ENCODE measurements at regions not wholly inside any gene's neighbourhood (a gene's known extent, or its start where the extent isn't known, plus 50 kb on each side); places are given as distances from the start of the nearest gene placed in this dataset.

- no TSS peak for BruUV-seq (replicated peaks)
- Histone ChIP-seq H3K36me3 (ENCODE audit: control insufficient read depth, insufficient read depth, low read length) (no peaks in the 10 kb centered on the region), H4K8ac (ENCODE audit: low read depth in 2 of 2, low read length in 2 of 2) (no peak overlapping the region), H3K9me3 (ENCODE audit: control insufficient read depth, insufficient read depth, low read length) (no peaks in the 10 kb centered on the region), H3K4ac (ENCODE audit: low read depth, low read length) (no peak overlapping the region), H4K20me1 (ENCODE audit: insufficient read depth, low read length) (no peaks in the 10 kb centered on the region), H3K79me1 (ENCODE audit: low read depth in 1 of 2, low read length in 2 of 2) (no peaks in the 10 kb centered on the region), H2BK120ac (ENCODE audit: low read depth, low read length) (no peak overlapping the region), H2BK5ac (ENCODE audit: low read depth, low read length, poor library complexity, severe bottlenecking) (no peak overlapping the region), H4K5ac (ENCODE audit: low read depth, low read length) (no peak overlapping the region), H2AK5ac (ENCODE audit: low read depth, low read length) (no peak overlapping the region), H3K27me3 (ENCODE audit: control insufficient read depth, insufficient read depth, low read length) (no peaks in the 10 kb centered on the region), H3K9ac (ENCODE audit: low read depth, low read length) (no peak overlapping the region), H3K4me3 (ENCODE audit: insufficient read depth, low read depth, low read length) (no peak overlapping the region), H3K23ac (ENCODE audit: low read depth, low read length) (no peak overlapping the region), H3K14ac (replicated peaks; ENCODE audit: low read depth, low read length) (no peak overlapping the region), H3K4me2 (ENCODE audit: low read depth, low read length) (no peak overlapping the region), H3K9me1 (ENCODE audit: insufficient read depth, low read length) (peaks cover 9% of the 10 kb centered on the region; the same call in 1 of the 2 replicates), H2AK9ac (replicated peaks; ENCODE audit: low read depth, low read length, poor library complexity) (no peak overlapping the region), H3K18ac (ENCODE audit: low read depth, low read length) (no peak overlapping the region), H4K91ac (ENCODE audit: insufficient read depth, low read depth, low read length) (no peak overlapping the region), H2BK15ac (ENCODE audit: low read depth, low read length) (no peak overlapping the region), H3K56ac (ENCODE audit: extremely low read depth, insufficient read depth, low read length) (no peak overlapping the region), H3K4me1 (ENCODE audit: control insufficient read depth, insufficient read depth, low read length) (peaks cover 4% of the 10 kb centered on the region), H2BK20ac (ENCODE audit: low read depth, low read length) (no peak overlapping the region), H3K27ac (ENCODE audit: insufficient read depth, low read length) (no peak overlapping the region), H2AFZ (replicated peaks; ENCODE audit: low read length, poor library complexity) (no peak overlapping the region)
- dilution Hi-C loops (cut with HindIII; ENCODE audit: low sequenced_read_pairs, unreplicated experiment) (no loop called here), intact Hi-C loops (cut with micrococcal nuclease) (loop anchor here (10.0 kb wide), 1 partner anchor 174 kb away; the partner anchor contains the start of gene SALL1), in situ Hi-C loops (cut with MboI; ENCODE audit: low sequenced_read_pairs) (no loop called here)
- DNase-seq (no peak), ATAC-seq (ENCODE audit: low read depth) (no peak)
- TF ChIP-seq FOS (IDR thresholded peaks at IDR 0.05; ENCODE audit: low read depth, low read length) (no peak), RFX5 (IDR thresholded peaks at IDR 0.05; ENCODE audit: low read depth, low read length) (no peak)
- POLR2A ChIA-PET (ENCODE audit: unreplicated experiment), result no interaction called here
- CTCF ChIA-PET, result no interaction called here
- no CpG with 5 or more reads among the region's 7 CpGs for WGBS, 2 experiments (ENCODE audit: extremely low coverage in 2 of 2, insufficient read length in 1 of 2)
Observed at GRCh38 chr16:51328733-51329132, 177.7 kb upstream of the SALL1 start.

All from IMR-90 (cell line).